IMR-90 (cell line): ENCODE measurements at regions not wholly inside any gene's neighbourhood (a gene's known extent, or its start where the extent isn't known, plus 50 kb on each side); places are given as distances from the start of the nearest gene placed in this dataset.

Source experiments
- ATAC-seq: fragments of 200-7000 bp; cut with Tn5 transposase; 2 replicates; pipeline ENCODE4 v1.9.1; 2020; ENCODE audit warnings: low read depth, mild to moderate bottlenecking, moderate library complexity
- BruUV-seq: library from RNA; stranded (reverse); fragments of 400-500 nt; replicated peaks from 2 replicates; lab custom pipeline; 2021; lab: Mats Ljungman, UMichigan
- CTCF ChIA-PET: fragments of 300-600 bp; formaldehyde crosslinking; extraction: SDS; loops from one replicate; lab custom pipeline; 2021; ENCODE audit warnings: antibody characterized with exemption; lab: Yijun Ruan, JAX
- POLR2A ChIA-PET: fragments of 300-600 bp; sonication (Branson Sonifier 250); formaldehyde crosslinking; loops from one replicate; lab custom pipeline; 2022; ENCODE audit warnings: antibody characterized with exemption; ENCODE audit not compliant: unreplicated experiment; lab: Charles Lee
- DNase-seq: peaks from one replicate; pipeline ENCODE4 v3.0.0; 2013
- H2AFZ ChIP-seq: replicated peaks from 2 replicates; pipeline ENCODE3; 2013; ENCODE audit warnings: low read length, mild to moderate bottlenecking; ENCODE audit not compliant: poor library complexity
- H2AK5ac ChIP-seq: 2 replicates; pipeline ENCODE4 v1.6.1; 2013; ENCODE audit warnings: low read depth, low read length, inconsistent platforms
- H2AK9ac ChIP-seq: replicated peaks from 2 replicates; pipeline ENCODE3; 2013; ENCODE audit warnings: mild to moderate bottlenecking, low read depth, low read length, moderate library complexity; ENCODE audit not compliant: poor library complexity
- H2BK120ac ChIP-seq: 2 replicates; pipeline ENCODE4 v1.6.1; 2013; ENCODE audit warnings: low read depth, low read length, inconsistent platforms
- H2BK15ac ChIP-seq: 3 replicates; pipeline ENCODE4 v1.6.1; 2013; ENCODE audit warnings: low read depth, low read length, inconsistent platforms
- H2BK20ac ChIP-seq: 2 replicates; pipeline ENCODE4 v1.6.1; 2013; ENCODE audit warnings: low read depth, mild to moderate bottlenecking, inconsistent platforms, low read length, moderate library complexity
- H2BK5ac ChIP-seq: 2 replicates; pipeline ENCODE4 v1.6.1; 2013; ENCODE audit warnings: mild to moderate bottlenecking, low read depth, low read length, inconsistent platforms; ENCODE audit not compliant: poor library complexity, severe bottlenecking
- H3K14ac ChIP-seq: replicated peaks from 2 replicates; pipeline ENCODE4 v1.6.1; 2013; ENCODE audit warnings: low read depth, low read length, inconsistent platforms
- H3K18ac ChIP-seq: 2 replicates; pipeline ENCODE4 v1.6.1; 2013; ENCODE audit warnings: low read depth, low read length, control low read depth
- H3K23ac ChIP-seq: 2 replicates; pipeline ENCODE4 v1.6.1; 2013; ENCODE audit warnings: low read depth, low read length, inconsistent platforms
- H3K27ac ChIP-seq: 2 replicates; pipeline ENCODE4 v1.5.1; 2013; ENCODE audit warnings: mild to moderate bottlenecking, control low read depth, low read length; ENCODE audit not compliant: insufficient read depth
- H3K27me3 ChIP-seq: 2 replicates; pipeline ENCODE4 v1.6.1; 2013; ENCODE audit warnings: low read length; ENCODE audit not compliant: control insufficient read depth, insufficient read depth
- H3K36me3 ChIP-seq: 2 replicates; pipeline ENCODE4 v1.6.1; 2013; ENCODE audit warnings: low read length, mixed read lengths; ENCODE audit not compliant: control insufficient read depth, insufficient read depth
- H3K4ac ChIP-seq: 2 replicates; pipeline ENCODE4 v1.6.1; 2013; ENCODE audit warnings: low read depth, low read length, inconsistent platforms
- H3K4me1 ChIP-seq: 2 replicates; pipeline ENCODE4 v1.6.1; 2013; ENCODE audit warnings: low read length, mixed read lengths; ENCODE audit not compliant: control insufficient read depth, insufficient read depth
- H3K4me2 ChIP-seq: 2 replicates; pipeline ENCODE4 v1.6.1; 2013; ENCODE audit warnings: low read depth, mild to moderate bottlenecking, control low read depth, low read length, moderate library complexity
- H3K4me3 ChIP-seq: 2 replicates; pipeline ENCODE4 v1.5.1; 2013; ENCODE audit warnings: low read depth, mild to moderate bottlenecking, control low read depth, low read length, moderate library complexity; ENCODE audit not compliant: insufficient read depth
- H3K56ac ChIP-seq: 2 replicates; pipeline ENCODE4 v1.6.1; 2013; ENCODE audit warnings: low read length, inconsistent platforms; ENCODE audit not compliant: insufficient read depth; ENCODE audit errors: extremely low read depth
- H3K79me1 ChIP-seq, 2 experiments: 2 replicates each; pipeline ENCODE4 v1.6.1; 2013; ENCODE audit warnings: low read length in 2 of 2, inconsistent platforms in 1 of 2, low read depth in 1 of 2
- H3K9ac ChIP-seq: 2 replicates; pipeline ENCODE4 v1.6.1; 2013; ENCODE audit warnings: low read depth, low read length, control low read depth
- H3K9me1 ChIP-seq: 2 replicates; pipeline ENCODE4 v1.6.1; 2013; ENCODE audit warnings: low read length, inconsistent platforms; ENCODE audit not compliant: insufficient read depth
- H3K9me3 ChIP-seq: 2 replicates; pipeline ENCODE4 v1.6.1; 2013; ENCODE audit warnings: low read length; ENCODE audit not compliant: control insufficient read depth, insufficient read depth
- H4K20me1 ChIP-seq: 2 replicates; pipeline ENCODE4 v1.6.1; 2013; ENCODE audit warnings: low read length, inconsistent platforms; ENCODE audit not compliant: insufficient read depth
- H4K5ac ChIP-seq: 2 replicates; pipeline ENCODE4 v1.6.1; 2013; ENCODE audit warnings: mild to moderate bottlenecking, low read depth, low read length, control low read depth
- H4K8ac ChIP-seq, 2 experiments: 2 replicates each; pipeline ENCODE4 v1.6.1; 2013; ENCODE audit warnings: low read depth in 2 of 2, low read length in 2 of 2, control low read depth in 1 of 2, inconsistent platforms in 1 of 2
- H4K91ac ChIP-seq: 2 replicates; pipeline ENCODE4 v1.6.1; 2013; ENCODE audit warnings: low read depth, low read length, inconsistent platforms; ENCODE audit not compliant: insufficient read depth
- BHLHE40 ChIP-seq: fragments of 150-350 bp; IDR thresholded peaks from 2 replicates; pipeline ENCODE4 v1.6.1; 2016; ENCODE audit warnings: mild to moderate bottlenecking, low read depth, low read length
- CEBPB ChIP-seq: IDR thresholded peaks from 2 replicates; pipeline ENCODE4 v1.6.1; 2012; ENCODE audit warnings: low read depth, low read length, improper control_type of control experiment
- CHD1 ChIP-seq: IDR thresholded peaks from 2 replicates; pipeline ENCODE4 v1.6.1; 2012; ENCODE audit warnings: low read depth, low read length, improper control_type of control experiment
- FOS ChIP-seq: fragments of 150-350 bp; IDR thresholded peaks from 2 replicates; pipeline ENCODE4 v1.6.1; 2016; ENCODE audit warnings: low read depth, low read length
- MAFK ChIP-seq: IDR thresholded peaks from 2 replicates; pipeline ENCODE4 v1.6.1; 2012; ENCODE audit warnings: low read depth, low read length, improper control_type of control experiment
- MAZ ChIP-seq: IDR thresholded peaks from 2 replicates; pipeline ENCODE4 v1.6.1; 2012; ENCODE audit warnings: low read depth, mild to moderate bottlenecking, low read length, improper control_type of control experiment, moderate library complexity, borderline replicate concordance
- MXI1 ChIP-seq: IDR thresholded peaks from 2 replicates; pipeline ENCODE4 v1.6.1; 2012; ENCODE audit warnings: low read depth, mild to moderate bottlenecking, low read length, moderate library complexity, borderline replicate concordance
- NFE2L2 ChIP-seq: fragments of 150-350 bp; IDR thresholded peaks from 2 replicates; pipeline ENCODE4 v1.6.1; 2016; ENCODE audit warnings: low read depth, mild to moderate bottlenecking, low read length
- POLR2A ChIP-seq: IDR thresholded peaks from 2 replicates; pipeline ENCODE4 v1.6.1; 2012; ENCODE audit warnings: mild to moderate bottlenecking, low read depth, low read length
- RAD21 ChIP-seq: IDR thresholded peaks from 2 replicates; pipeline ENCODE4 v1.6.1; 2012; ENCODE audit warnings: low read length, improper control_type of control experiment
- RCOR1 ChIP-seq: IDR thresholded peaks from 2 replicates; pipeline ENCODE4 v1.6.1; 2012; ENCODE audit warnings: mild to moderate bottlenecking, low read length, improper control_type of control experiment; ENCODE audit not compliant: insufficient replicate concordance
- RFX5 ChIP-seq: IDR thresholded peaks from 2 replicates; pipeline ENCODE4 v1.8.0; 2012; ENCODE audit warnings: low read depth, mild to moderate bottlenecking, low read length, moderate library complexity
- USF2 ChIP-seq: fragments of 150-350 bp; IDR thresholded peaks from 2 replicates; pipeline ENCODE4 v1.6.1; 2017; ENCODE audit warnings: mild to moderate bottlenecking, antibody characterized with exemption, low read length, low read depth
- WGBS, 2 experiments: methylation state at CpG; one replicate each; pipeline versions ENCODE4 v1.1.5 to v1.1.7; 2013; ENCODE audit warnings: missing lambda C conversion rate in 2 of 2; ENCODE audit not compliant: insufficient read length in 1 of 2; ENCODE audit errors: extremely low coverage in 2 of 2; 5-methylcytosine and 5-hydroxymethylcytosine counted together
- dilution Hi-C: fragments of 300-500 bp; cut with HindIII; formaldehyde crosslinking; loops from one replicate; pipeline ENCODE4 v1.14.3; 2018; ENCODE audit warnings: low sequenced_read_pairs; ENCODE audit not compliant: unreplicated experiment
- in situ Hi-C: fragments of 300-500 bp; cut with MboI; formaldehyde crosslinking; loops from 3 replicates; pipeline ENCODE4 v1.14.3; 2019; ENCODE audit warnings: low sequenced_read_pairs, inconsistent platforms, mixed read lengths
- intact Hi-C: fragments of 100-400 bp; cut with micrococcal nuclease; formaldehyde crosslinking; loops from 2 replicates; pipeline ENCODE4 v1.10.0; 2022
- TF ChIP-seq, protein P1 (sequence below): conservative IDR thresholded peaks from 2 replicates; pipeline ENCODE4 v1.5.1; 2012; ENCODE audit warnings: mild to moderate bottlenecking, low read depth, low read length, improper control_type of control experiment
- TF ChIP-seq, protein P2 (sequence below): fragments of 150-350 bp; IDR thresholded peaks from 2 replicates; pipeline ENCODE4 v1.6.1; 2016; ENCODE audit warnings: low read depth, mild to moderate bottlenecking, low read length, moderate library complexity, borderline replicate concordance

DNA sequence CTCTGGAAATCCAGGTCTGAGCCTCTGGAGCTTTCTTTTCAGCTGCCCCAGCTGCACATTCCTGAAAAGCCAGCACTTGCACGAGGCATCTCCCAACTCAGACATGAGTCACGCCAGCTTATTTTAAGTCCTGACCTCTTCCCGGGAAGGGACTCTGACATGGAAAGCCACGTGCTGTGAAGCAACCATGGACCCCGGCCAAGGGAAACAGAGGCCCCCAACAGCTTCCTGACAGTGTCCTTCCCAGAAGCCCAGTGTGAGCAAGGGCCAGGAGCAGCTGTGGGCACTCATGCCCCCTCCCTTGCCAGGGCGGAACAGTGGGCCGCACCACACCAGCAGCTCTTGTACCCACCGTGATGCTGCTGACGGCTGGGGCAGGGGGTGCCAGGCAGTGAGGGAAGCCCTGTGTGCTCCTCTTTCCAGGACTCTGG is 118.8 kb upstream of the CADM1 start:
- H3K9ac ChIP-seq = no peak overlapping the region
- peak overlapping the region; percentile 62 for H2AK9ac ChIP-seq
- in situ Hi-C loops = no loop called here
- DNase-seq = peak; percentile 100
- H3K9me3 ChIP-seq = no peaks in the 10 kb centered on the region
- POLR2A ChIA-PET = no interaction called here
- intact Hi-C loops = loop anchor here (2.0 to 5.0 kb wide), 3 partner anchors 54 to 286 kb away; partner anchors contain the start of gene CADM1
- peaks cover 17% of the 10 kb centered on the region for H3K4me1 ChIP-seq
- H2BK15ac ChIP-seq = peak overlapping the region; percentile 78
- no peak overlapping the region for H3K4me3 ChIP-seq
- H2BK5ac ChIP-seq = peak overlapping the region; percentile 83
- dilution Hi-C loops = no loop called here
- H3K18ac ChIP-seq = peak overlapping the region; percentile 59
- H3K23ac ChIP-seq = peak overlapping the region; percentile 87
- no TSS peak for BruUV-seq
- peaks cover 15% of the 10 kb centered on the region for H3K9me1 ChIP-seq
- H3K79me1 ChIP-seq = no peaks in the 10 kb centered on the region
- H4K5ac ChIP-seq = peak overlapping the region; percentile 23; the same call in 1 of the 2 replicates
- peaks cover 3% of the 10 kb centered on the region; the same call in 1 of the 2 replicates for H4K20me1 ChIP-seq
- H3K4me2 ChIP-seq = peak overlapping the region; percentile 30
- H2AK5ac ChIP-seq = peak overlapping the region; percentile 56
- H2AFZ ChIP-seq = peak overlapping the region; percentile 73
- peak; percentile 87 for ATAC-seq
- WGBS, 2 experiments = 0% methylated on average over 1 of the region's 9 CpGs; no CpG with 5 or more reads in 1 of the 2 experiments
- peak overlapping the region; percentile 96 for H2BK20ac ChIP-seq
- CTCF ChIA-PET = interaction anchor here (0.7 to 1.2 kb wide), 2 partner anchors 139 to 310 kb away, joined by 3 read pairs; no protein-coding TSS in a partner anchor
- H3K56ac ChIP-seq = peak overlapping the region; percentile 40; the same call in 1 of the 2 replicates
- peak overlapping the region; percentile 85 for H4K91ac ChIP-seq
- peak overlapping the region; percentile 66 for H3K27ac ChIP-seq
- peaks cover 3% of the 10 kb centered on the region for H3K27me3 ChIP-seq
- peak overlapping the region; percentile 55; the same call in 1 of the 2 replicates for H3K14ac ChIP-seq
- H2BK120ac ChIP-seq = peak overlapping the region; percentile 97
- peak overlapping the region; percentile 11 to 86; a peak in 3 of 4 replicates for H4K8ac ChIP-seq
- peak overlapping the region; percentile 92 for H3K4ac ChIP-seq
- no peaks in the 10 kb centered on the region for H3K36me3 ChIP-seq
- TF ChIP-seq, protein P1, sequence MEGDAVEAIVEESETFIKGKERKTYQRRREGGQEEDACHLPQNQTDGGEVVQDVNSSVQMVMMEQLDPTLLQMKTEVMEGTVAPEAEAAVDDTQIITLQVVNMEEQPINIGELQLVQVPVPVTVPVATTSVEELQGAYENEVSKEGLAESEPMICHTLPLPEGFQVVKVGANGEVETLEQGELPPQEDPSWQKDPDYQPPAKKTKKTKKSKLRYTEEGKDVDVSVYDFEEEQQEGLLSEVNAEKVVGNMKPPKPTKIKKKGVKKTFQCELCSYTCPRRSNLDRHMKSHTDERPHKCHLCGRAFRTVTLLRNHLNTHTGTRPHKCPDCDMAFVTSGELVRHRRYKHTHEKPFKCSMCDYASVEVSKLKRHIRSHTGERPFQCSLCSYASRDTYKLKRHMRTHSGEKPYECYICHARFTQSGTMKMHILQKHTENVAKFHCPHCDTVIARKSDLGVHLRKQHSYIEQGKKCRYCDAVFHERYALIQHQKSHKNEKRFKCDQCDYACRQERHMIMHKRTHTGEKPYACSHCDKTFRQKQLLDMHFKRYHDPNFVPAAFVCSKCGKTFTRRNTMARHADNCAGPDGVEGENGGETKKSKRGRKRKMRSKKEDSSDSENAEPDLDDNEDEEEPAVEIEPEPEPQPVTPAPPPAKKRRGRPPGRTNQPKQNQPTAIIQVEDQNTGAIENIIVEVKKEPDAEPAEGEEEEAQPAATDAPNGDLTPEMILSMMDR = no peak
- TF ChIP-seq POLR2A (no peak), NFE2L2 (no peak), CHD1 (no peak), RCOR1 (peak; percentile 79), USF2 (peak; percentile 90), MXI1 (peak; percentile 94), CEBPB (peak; percentile 98), MAFK (0 out of 2 replicates have a peak, but pooled peaks have one; percentile 18), BHLHE40 (peak; percentile 100), MAZ (peak; percentile 96), RAD21 (0 out of 2 replicates have a peak, but pooled peaks have one; percentile 23), FOS (peak; percentile 96), RFX5 (no peak)
- TF ChIP-seq, protein P2, sequence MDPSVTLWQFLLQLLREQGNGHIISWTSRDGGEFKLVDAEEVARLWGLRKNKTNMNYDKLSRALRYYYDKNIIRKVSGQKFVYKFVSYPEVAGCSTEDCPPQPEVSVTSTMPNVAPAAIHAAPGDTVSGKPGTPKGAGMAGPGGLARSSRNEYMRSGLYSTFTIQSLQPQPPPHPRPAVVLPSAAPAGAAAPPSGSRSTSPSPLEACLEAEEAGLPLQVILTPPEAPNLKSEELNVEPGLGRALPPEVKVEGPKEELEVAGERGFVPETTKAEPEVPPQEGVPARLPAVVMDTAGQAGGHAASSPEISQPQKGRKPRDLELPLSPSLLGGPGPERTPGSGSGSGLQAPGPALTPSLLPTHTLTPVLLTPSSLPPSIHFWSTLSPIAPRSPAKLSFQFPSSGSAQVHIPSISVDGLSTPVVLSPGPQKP = no peak
